ENCODE measurements at regions not wholly inside any gene's neighbourhood (a gene's known extent, or its start where the extent isn't known, plus 50 kb on each side); places are given as distances from the start of the nearest gene placed in this dataset.
A peak's percentile ranks its signal among the peaks of the same experiment; 100 is the strongest.
"Not testable (repeated sequence)": the region's sequence is repeated elsewhere in the genome, so short reads cannot be mapped to it uniquely, and the experiment has no call there.

DNA sequence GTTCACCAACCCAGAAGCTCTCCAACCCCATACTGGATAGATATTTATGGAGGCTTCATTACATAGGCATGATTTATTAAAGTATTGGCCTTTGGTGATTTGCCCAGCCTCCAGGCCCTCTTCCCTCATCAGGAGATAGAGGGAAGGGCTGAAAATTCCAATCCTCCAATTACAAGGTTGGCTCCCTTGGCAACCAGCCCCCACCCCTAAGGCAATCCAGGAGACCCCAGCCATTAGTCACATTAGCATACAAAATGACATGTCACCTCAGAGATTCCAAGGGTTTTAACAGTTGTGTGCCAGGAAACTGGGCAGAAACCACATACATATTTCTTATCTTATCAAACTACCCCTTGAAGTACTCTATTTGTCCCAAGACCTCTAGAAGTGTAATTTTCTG is 210.0 kb downstream of the HINT1 start:
- no peak for DNase-seq (ENCODE audit: low read depth)

DNA sequence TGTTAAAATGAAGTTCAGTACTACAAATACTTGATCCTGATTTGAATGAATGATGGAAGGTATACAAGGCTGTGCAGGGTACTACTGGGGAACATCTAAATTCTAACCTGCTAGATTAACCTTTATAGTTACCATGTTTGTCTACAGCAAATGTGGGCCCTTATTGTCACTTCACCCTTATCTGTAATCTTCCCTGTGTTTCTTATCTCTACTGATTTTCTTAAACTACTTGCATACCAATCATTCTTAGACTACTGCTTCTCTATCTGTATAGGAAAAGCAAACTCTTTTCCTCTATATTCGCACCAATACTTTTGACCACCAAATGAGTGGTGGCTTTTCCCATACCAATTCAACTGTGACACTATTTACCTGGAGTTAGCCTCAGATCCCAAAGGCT is 210.7 kb downstream of the HINT1 start:
- no peak for DNase-seq (ENCODE audit: low read depth)

DNA sequence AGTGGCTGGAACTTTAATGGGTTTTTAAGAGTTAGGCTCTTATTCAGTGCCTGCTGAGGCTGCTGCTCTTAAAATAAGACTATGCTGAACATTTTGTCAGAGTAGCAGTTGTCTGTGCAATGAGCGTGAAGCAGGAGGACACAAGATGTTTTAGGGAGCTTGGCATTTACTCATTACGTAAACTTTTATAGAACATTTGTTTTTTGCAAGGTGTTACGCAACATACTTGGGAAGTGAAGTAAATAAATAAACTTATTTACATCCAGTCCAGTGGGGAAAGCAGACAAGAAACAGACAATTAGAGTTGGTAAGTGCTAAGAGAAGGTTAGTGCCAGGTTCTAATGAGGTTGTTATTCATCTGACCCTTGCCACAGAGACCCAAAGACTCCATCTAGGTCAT is 226.0 kb downstream of the HINT1 start:
- no peak for DNase-seq (ENCODE audit: low read depth)

GRCh38 chr5:130937046-130937445 is 228.0 kb downstream of the HINT1 start:
- DNase-seq (ENCODE audit: low read depth) = no peak

- no peak for DNase-seq (ENCODE audit: low read depth)
Measured at GRCh38 chr5:130923543-130924124, 241.4 kb downstream of the HINT1 start.

DNA sequence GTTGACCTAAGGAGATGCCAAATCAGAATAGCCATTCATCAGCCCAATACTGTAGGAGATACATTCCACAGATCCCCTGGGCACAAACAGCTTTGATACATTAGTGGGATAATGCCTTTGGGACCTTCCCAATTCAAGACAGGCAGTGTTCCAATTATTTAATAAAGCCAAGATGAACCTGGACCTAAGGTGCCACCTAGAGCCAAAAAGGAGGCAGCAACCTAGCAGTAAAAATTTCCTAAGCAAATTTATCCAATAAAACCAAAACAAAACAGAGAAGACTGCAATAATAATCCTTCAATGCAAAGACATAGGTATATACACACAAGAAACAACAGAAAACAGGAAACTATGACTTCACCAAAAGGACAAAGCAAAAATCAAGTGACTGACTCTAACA is 253.0 kb downstream of the HINT1 start:
- DNase-seq (ENCODE audit: low read depth) = no peak

- DNase-seq (ENCODE audit: low read depth) = no peak
Measured at GRCh38 chr5:130908186-130908585, 256.9 kb downstream of the HINT1 start.

DNA sequence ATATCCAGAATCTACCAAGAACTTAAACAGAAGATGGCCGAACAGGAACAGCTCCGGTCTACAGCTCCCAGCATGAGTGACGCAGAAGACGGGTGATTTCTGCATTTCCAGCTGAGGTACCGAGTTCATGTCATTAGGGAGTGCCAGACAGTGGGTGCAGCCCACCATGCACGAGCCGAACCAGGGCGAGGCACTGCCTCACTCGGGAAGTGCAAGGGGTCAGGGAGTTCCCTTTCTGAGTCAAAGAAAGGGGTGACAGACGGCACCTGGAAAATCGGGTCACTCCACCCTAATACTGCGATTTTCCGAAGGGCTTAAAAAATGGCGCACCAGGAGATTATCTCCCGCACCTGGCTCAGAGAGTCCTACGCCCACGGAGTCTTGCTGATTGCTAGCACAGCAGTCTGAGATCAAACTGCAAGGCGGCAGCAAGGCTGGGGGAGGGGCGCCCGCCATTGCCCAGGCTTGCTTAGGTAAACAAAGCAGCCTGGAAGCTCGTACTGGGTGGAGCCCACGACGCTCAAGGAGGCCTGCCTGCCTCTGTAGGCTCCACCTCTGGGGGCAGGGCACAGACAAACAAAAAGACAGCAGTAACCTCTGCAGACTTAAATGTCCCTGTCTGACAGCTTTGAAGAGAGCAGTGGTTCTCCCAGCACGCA is 267.4 kb downstream of the HINT1 start:
- DNase-seq (ENCODE audit: low read depth) = not testable (repeated sequence)

GRCh38 chr5:130897181-130897536 is 267.9 kb downstream of the HINT1 start:
- not testable (repeated sequence) for DNase-seq (ENCODE audit: low read depth)

GRCh38 chr5:130896636-130897035 is 268.4 kb downstream of the HINT1 start:
- no peak for DNase-seq (ENCODE audit: low read depth)

GRCh38 chr5:130893006-130893405 is 272.1 kb downstream of the HINT1 start:
- DNase-seq (ENCODE audit: low read depth) = no peak

DNA sequence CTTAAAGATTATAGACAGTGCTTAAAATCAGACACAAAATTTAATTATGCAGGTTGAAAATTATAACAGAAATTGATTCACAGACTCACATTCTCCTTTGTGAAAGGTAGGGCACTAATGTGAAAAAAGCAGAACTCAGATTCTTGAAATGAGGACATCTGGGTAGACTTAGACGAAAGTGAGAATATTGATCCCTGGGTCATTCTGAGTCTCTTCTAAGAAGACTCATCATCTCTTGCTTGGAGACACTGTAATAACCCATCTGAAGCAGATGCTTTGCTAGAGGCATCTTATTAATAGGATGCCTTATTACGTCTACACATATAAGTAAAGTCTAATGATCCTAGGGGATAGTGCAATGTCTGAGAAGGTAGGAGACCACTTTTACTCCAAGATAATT is 274.4 kb downstream of the HINT1 start:
- no peak for DNase-seq (ENCODE audit: low read depth)

- no peak for DNase-seq (ENCODE audit: low read depth)
Measured at GRCh38 chr5:130885691-130886090, 279.4 kb downstream of the HINT1 start.

- no peak for DNase-seq (ENCODE audit: low read depth)
Measured at GRCh38 chr5:130885027-130885426, 280.0 kb downstream of the HINT1 start.

DNA sequence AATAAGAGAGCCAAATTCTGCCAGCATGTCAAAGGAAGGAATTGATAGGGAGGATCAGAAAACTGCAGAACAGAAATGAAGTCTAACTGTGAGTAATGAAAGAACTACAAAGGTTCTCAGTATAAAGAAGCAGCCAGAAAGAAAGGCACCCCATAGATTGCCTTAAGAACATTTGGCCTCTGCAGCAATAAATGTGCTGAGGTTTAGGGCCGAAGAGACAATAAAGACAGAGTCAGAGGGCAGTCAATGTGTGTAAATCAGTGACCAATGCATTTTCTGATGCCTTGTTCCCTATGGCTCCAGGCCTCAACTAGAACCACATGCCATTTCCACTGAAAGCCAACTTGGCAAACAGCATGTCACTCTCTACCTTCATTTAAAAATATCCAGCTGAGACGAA is 281.0 kb downstream of the HINT1 start:
- no peak for DNase-seq (ENCODE audit: low read depth)

DNA sequence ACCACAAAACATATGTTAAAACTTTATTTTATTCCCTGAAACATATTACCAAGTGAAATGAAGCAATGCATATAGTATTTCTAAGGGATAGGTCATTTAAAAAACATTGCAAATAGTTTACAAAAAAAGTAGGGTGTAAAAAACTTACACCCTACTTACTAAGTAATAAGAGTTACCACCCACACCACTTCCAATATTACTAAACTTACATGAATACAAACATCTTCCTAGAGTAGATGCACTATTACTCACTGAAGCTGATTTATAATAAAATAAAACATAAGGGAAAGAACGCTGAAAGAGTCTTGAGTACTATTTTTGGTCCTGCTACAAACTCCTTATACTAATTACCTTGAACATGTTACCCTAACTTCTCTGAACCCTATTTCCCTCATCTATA is 289.4 kb downstream of the HINT1 start:
- DNase-seq (ENCODE audit: low read depth) = no peak

DNA sequence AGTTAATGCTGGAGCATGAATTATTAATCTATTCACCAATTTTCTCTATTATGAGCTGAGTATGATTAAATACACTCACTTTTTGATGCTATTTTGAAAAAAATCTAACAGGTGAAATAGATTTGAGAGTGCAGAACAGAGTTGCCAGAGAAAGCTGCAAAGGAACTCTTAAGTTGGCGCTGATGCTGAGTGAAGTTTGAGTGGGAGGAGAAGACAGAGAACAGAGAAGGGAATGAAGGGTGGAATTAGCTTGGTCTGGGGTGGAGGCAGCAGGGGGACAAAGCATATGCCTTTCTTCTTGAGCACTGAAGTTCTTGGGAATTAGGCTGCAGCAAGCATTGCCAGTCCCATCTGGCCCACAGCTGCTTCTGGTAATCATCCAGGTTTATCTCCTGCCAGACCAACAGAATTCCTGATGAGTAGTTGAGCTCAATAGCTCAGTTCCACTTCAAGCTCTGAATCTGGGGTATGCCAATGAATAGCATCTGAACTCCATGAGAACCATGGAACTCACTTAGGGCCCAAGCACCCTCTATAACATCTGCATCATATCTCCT is 290.1 kb downstream of the HINT1 start:
- DNase-seq (ENCODE audit: low read depth) = no peak

DNA sequence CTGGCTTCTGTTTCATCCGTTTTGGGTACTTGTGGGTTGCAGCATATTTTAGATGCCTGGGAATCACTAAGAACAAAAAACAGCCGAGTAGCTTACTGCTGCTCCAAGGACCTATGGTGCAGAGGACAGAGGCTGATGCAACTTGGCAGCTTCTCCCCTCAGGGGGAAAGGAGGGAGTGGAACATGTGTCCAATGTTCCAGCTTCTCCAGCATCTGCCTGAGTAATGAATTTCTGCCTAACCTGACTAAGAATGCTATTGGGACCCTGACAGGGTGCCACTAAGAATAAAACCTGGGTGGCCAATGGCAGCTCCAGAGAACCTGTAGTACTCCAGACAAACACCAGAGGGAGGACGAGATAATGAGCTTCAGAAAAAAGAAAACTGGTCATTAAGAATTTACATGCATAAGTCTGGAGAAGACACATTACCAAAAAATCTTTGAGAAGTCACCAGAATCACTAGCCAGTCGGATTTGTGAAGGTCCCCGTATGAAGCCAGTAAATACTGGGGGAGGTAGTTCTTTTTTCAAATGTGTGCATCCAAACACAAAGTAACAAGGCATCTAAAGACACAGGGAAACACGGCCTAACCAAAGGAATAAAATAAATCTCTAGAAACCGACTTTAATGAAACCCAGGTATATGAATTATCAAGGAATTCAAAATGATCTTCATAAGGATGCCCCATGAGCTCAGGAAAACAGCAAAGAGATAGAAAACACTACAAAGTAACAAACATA is 293.5 kb downstream of the HINT1 start:
- DNase-seq (ENCODE audit: low read depth) = peak; percentile 19

DNA sequence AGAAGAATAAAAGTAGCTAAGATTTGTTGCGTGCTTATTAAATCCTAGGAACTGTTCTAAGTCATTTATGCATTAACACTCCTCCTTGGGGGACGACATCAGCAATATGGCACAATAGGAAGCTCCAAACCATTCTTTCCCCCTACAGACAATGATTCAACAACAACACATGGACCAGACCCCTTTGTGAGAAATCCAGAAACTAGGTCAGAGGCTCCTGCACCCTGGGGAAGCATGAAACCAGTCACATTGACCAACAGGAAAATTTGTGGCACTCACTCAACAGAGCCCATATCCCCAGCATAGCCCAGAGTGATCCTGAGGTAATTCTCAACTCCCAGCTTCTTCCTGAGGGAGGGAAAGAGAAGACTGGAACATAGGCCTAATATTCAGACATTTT is 294.4 kb downstream of the HINT1 start:
- DNase-seq (ENCODE audit: low read depth) = no peak

GRCh38 chr5:130868186-130868840 is 296.7 kb downstream of the HINT1 start:
- peak; percentile 20 for DNase-seq (ENCODE audit: low read depth)

GRCh38 chr5:130845049-130845765 is 319.8 kb downstream of the HINT1 start:
- no peak for DNase-seq (ENCODE audit: low read depth)
